ENCODE measurements at regions not wholly inside any gene's neighbourhood (a gene's known extent, or its start where the extent isn't known, plus 50 kb on each side); places are given as distances from the start of the nearest gene placed in this dataset.

- no peak for TF ChIP-seq CTCF (IDR thresholded peaks at IDR 0.05; ENCODE audit: low read depth, low read length, missing control alignments)
- DNase-seq (ENCODE audit: low read depth), result no peak
- H3K4me3 ChIP-seq (ENCODE audit: low read depth, low read length), result no peak overlapping the region
These were observed 413.7 kb upstream of the FSHR start for GRCh38 chr2:49567811-49568600.

GRCh38 chr2:49567021-49567420 lies 412.7 kb upstream of the FSHR start:
- TF ChIP-seq CTCF (IDR thresholded peaks at IDR 0.05; ENCODE audit: low read depth, low read length, missing control alignments), result no peak
- DNase-seq (ENCODE audit: low read depth), result no peak
- no peak overlapping the region for H3K4me3 ChIP-seq (ENCODE audit: low read depth, low read length)

- H3K4me3 ChIP-seq (ENCODE audit: low read depth, low read length), result no peak overlapping the region
- no peak for TF ChIP-seq CTCF (IDR thresholded peaks at IDR 0.05; ENCODE audit: low read depth, low read length, missing control alignments)
- DNase-seq (ENCODE audit: low read depth), result no peak
These were observed 399.3 kb upstream of the FSHR start for GRCh38 chr2:49553658-49554057.

- no peak for TF ChIP-seq CTCF (IDR thresholded peaks at IDR 0.05; ENCODE audit: low read depth, low read length, missing control alignments)
- DNase-seq (ENCODE audit: low read depth), result no peak
- no peak overlapping the region for H3K4me3 ChIP-seq (ENCODE audit: low read depth, low read length)
These were observed 378.4 kb upstream of the FSHR start for GRCh38 chr2:49532702-49533101.

GRCh38 chr2:49515996-49516782 lies 361.9 kb upstream of the FSHR start:
- DNase-seq (ENCODE audit: low read depth), result no peak
- no peak for TF ChIP-seq CTCF (IDR thresholded peaks at IDR 0.05; ENCODE audit: low read depth, low read length, missing control alignments)
- no peak overlapping the region for H3K4me3 ChIP-seq (ENCODE audit: low read depth, low read length)

GRCh38 chr2:49514201-49514600 lies 359.9 kb upstream of the FSHR start:
- TF ChIP-seq CTCF (IDR thresholded peaks at IDR 0.05; ENCODE audit: low read depth, low read length, missing control alignments), result no peak
- no peak overlapping the region for H3K4me3 ChIP-seq (ENCODE audit: low read depth, low read length)
- no peak for DNase-seq (ENCODE audit: low read depth)
